ENCODE measurements at regions not wholly inside any gene's neighbourhood (a gene's known extent, or its start where the extent isn't known, plus 50 kb on each side); places are given as distances from the start of the nearest gene placed in this dataset.

DNA sequence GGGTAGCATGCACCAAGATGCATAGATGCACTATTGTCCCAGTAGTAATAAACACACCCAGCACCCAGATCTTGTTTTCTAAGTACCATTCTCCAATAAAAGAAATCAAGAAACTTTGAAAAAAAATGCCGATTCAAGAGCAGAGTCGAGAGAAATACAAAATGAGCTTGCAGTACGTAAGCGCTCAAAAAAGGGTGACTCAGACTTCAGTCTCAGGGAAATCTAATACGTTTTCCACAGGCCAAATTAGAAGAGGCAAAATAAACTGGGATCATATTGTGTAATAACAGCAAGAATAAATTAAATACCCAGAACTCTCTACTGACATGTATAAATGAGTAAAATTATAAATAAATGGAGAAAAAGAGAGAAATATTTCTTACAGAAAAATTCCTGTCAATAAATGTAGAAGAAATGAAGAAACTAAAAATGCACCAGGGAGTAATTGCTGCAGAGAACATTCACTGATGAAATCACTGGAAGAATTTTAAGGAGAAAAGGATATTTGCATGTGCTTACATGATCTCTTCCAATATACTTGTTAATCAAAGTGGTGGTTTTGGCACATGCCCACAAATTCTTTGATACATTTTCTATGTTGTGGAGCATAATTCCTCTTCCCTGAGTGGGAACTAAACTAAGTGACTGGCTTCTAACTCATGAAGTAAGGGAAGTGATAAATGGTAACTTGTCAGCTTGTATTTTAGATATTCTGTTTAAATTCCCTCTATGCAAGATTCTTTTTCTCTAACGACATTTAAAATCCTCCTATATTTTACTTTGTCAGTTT lies 567.6 kb upstream of the ADAMTS16 start:
- no peak for DNase-seq (ENCODE audit: low read depth, low spot score)
- TF ChIP-seq, protein P1, sequence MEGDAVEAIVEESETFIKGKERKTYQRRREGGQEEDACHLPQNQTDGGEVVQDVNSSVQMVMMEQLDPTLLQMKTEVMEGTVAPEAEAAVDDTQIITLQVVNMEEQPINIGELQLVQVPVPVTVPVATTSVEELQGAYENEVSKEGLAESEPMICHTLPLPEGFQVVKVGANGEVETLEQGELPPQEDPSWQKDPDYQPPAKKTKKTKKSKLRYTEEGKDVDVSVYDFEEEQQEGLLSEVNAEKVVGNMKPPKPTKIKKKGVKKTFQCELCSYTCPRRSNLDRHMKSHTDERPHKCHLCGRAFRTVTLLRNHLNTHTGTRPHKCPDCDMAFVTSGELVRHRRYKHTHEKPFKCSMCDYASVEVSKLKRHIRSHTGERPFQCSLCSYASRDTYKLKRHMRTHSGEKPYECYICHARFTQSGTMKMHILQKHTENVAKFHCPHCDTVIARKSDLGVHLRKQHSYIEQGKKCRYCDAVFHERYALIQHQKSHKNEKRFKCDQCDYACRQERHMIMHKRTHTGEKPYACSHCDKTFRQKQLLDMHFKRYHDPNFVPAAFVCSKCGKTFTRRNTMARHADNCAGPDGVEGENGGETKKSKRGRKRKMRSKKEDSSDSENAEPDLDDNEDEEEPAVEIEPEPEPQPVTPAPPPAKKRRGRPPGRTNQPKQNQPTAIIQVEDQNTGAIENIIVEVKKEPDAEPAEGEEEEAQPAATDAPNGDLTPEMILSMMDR (IDR thresholded peaks at IDR 0.05; ENCODE audit: low read depth, low read length) = no peak
- in situ Hi-C loops (cut with HindIII; ENCODE audit: low sequenced_read_pairs) = no loop called here
- no peak overlapping the region for H3K4me3 ChIP-seq (ENCODE audit: low read depth, low read length)

DNA sequence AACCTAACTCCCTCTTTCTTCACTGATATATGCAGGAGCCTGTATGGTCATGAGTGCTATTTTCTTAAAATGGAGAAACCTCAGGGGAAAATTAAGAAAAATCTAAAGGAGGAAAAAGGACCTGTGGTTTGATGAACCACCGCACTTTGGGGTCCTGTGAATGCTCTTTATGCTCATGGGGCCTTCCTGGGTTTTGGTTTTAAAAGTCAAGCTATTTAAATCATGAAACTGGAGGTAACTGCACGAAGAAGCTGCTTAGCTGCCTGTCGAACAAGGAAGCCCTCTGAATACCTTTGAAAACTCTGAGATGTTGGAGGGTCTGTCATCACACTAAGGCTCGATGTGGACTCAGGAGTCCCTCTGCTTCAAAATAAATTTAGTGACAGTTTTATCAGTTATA lies 564.5 kb upstream of the ADAMTS16 start:
- TF ChIP-seq, protein P1 (IDR thresholded peaks at IDR 0.05; ENCODE audit: low read depth, low read length) = no peak
- no peak for DNase-seq (ENCODE audit: low read depth, low spot score)
- in situ Hi-C loops (cut with HindIII; ENCODE audit: low sequenced_read_pairs) = no loop called here
- H3K4me3 ChIP-seq (ENCODE audit: low read depth, low read length) = no peak overlapping the region

DNA sequence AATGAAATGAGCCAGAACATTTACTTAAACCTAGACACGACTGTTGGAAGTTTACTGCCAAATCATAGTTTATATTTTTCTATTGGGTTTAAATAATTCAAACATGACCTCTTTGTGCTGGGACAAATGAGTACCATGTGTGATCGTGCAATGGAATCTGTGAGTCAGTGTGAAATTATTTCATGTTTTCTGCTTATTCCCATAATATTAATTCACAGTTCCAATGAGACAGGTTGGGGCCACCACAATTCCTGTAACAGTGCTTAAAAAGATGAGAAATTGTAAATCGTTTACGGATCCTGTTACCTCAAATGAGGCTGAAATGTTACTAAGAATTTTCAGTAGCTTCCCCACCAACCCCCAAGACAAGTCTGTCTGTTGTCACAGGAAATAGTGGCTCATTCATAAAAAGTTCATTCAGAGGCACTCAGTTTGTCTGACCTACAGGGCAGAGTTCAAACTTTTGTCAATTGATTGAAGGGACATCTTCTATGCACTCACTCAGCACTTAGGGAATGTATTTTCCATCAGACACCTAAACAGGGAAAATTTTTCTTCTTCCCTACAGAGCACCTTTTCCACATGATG lies 563.9 kb upstream of the ADAMTS16 start:
- H3K4me3 ChIP-seq (ENCODE audit: low read depth, low read length) = no peak overlapping the region
- DNase-seq (ENCODE audit: low read depth, low spot score) = peak; percentile 32
- in situ Hi-C loops (cut with HindIII; ENCODE audit: low sequenced_read_pairs) = no loop called here
- TF ChIP-seq, protein P1 (IDR thresholded peaks at IDR 0.05; ENCODE audit: low read depth, low read length) = no peak

DNA sequence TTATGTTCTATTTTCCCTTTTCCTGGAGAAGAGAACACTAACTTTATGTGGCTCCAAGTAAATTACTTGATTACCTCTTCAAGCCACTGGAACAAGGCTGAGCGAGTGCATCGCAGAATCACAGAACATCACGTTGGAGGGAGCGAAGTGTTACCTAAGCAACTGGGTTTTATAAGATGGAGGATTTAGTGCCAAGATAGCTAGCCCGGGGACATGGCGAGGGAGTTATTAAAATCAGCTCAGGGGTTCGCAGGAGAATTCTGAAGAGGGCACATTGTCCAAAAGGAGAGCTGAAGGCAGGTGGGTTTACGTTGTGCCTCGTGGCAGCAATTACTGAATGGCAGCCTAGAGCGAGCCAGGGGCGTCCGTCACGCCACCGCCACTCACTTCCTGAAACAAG lies 563.2 kb upstream of the ADAMTS16 start:
- DNase-seq (ENCODE audit: low read depth, low spot score) = no peak
- in situ Hi-C loops (cut with HindIII; ENCODE audit: low sequenced_read_pairs) = no loop called here
- no peak overlapping the region for H3K4me3 ChIP-seq (ENCODE audit: low read depth, low read length)
- TF ChIP-seq, protein P1 (IDR thresholded peaks at IDR 0.05; ENCODE audit: low read depth, low read length) = no peak

DNA sequence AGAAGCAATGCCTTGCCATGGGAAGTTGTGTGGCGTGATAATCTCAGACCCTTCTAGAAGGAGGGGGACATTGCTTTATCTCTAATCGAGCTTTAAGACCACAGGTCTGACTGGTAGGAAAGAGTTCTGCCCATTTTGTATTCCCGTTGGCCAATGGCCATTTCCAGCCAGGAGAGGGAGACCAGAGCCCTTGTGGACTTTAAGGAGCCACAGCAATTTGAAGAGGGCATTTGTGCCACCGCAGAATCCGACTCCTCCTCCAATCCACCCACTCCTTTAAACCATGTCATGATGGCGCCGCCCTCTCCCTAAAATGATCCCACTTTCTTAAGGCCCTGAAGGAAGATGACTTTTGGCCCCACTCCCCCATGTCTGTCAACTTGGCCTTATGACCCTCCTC lies 560.5 kb upstream of the ADAMTS16 start:
- no peak for DNase-seq (ENCODE audit: low read depth, low spot score)
- in situ Hi-C loops (cut with HindIII; ENCODE audit: low sequenced_read_pairs) = no loop called here
- H3K4me3 ChIP-seq (ENCODE audit: low read depth, low read length) = no peak overlapping the region
- TF ChIP-seq, protein P1 (IDR thresholded peaks at IDR 0.05; ENCODE audit: low read depth, low read length) = no peak

DNA sequence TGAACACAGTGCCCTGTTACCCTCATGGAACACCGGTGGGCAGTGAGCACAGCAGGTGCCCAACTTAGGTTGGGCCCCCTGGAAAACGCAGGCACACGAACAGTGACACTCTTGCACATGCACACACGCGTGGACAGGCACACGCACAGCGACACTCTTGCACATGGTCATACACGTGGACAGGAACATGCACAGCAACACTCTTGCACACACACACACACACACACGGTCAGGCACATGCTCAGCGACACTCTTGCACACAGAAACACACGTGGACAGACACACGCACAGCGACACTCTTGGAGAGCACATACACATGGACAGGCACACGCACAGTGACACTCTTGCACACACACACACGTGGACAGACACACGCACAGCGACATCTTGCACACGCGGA lies 559.4 kb upstream of the ADAMTS16 start:
- in situ Hi-C loops (cut with HindIII; ENCODE audit: low sequenced_read_pairs) = no loop called here
- no peak overlapping the region for H3K4me3 ChIP-seq (ENCODE audit: low read depth, low read length)
- DNase-seq (ENCODE audit: low read depth, low spot score) = no peak
- TF ChIP-seq, protein P1 (IDR thresholded peaks at IDR 0.05; ENCODE audit: low read depth, low read length) = no peak

Measured in astrocyte of the spinal cord (primary cell).